Medulla oblongata (tissue), 1 donor: ENCODE measurements at regions not wholly inside any gene's neighbourhood (a gene's known extent, or its start where the extent isn't known, plus 50 kb on each side); places are given as distances from the start of the nearest gene placed in this dataset.

ENCODE experiments used
- DNase-seq: peaks from one replicate; pipeline ENCODE4 v3.0.0-alpha.2; 2015; ENCODE audit errors: extremely low spot score

DNA sequence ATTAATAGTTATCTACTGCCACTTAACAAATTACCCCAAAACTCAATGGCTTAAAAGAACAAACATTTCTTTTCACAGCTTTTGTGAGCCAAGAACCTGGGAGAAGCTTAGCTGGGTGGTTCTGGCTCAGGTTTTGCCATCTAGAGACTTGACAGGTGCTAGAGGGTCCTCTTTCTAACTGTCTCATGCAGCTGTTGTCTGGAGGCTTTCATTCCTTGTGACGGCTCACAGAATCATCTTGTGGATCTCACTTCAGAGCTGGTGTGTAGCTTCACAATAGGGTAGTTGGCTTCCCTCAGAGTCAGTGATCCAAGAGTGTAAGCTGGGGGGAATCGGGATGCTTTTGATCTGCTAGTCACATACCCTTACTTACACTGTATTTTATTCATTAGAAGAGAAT, 81.2 kb upstream of the APC start:
- DNase-seq, result no peak

GRCh38 chr5:112657804-112658203, 79.9 kb upstream of the APC start:
- DNase-seq, result no peak

DNA sequence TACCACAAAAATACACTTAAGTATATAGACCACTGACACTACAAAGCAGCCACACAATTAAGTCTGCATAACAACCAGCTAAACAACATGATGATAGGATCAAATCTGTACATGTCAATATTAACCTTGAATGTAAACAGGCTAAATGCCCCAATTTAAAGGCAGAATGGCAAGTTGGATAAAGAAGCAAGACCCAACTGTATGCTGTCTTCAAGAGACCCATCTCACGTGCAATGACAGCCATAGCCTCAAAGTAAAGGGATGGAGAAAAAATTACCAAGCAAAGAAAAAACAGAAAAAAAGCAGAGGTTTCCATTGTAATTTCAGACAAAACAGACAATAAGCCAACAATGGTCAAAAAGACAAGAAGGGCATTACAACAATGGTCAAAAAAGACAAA, 77.3 kb upstream of the APC start:
- no peak for DNase-seq

- DNase-seq, result no peak
These were observed 74.5 kb upstream of the APC start for GRCh38 chr5:112663146-112663545.

- DNase-seq, result no peak
These were observed 69.7 kb upstream of the APC start for GRCh38 chr5:112668016-112668415.

DNA sequence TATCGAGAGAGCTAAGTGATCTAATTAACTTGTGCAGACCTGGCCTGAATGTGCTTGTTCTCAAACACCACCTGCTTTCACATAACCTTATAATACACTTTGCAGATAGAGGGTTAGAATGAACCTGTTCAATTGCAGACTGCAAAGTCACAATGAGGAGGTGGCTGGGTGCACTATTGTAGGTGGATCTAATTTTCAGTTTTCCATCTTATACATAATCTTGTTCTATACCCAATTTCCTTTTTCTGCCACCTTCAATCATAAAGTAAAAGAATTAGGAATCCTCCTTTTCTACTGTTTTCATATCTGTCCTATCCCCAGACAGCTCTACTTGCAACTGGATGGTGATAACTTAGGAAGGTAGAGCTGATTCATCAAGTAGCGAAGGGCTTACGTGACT, 68.8 kb upstream of the APC start:
- no peak for DNase-seq

DNA sequence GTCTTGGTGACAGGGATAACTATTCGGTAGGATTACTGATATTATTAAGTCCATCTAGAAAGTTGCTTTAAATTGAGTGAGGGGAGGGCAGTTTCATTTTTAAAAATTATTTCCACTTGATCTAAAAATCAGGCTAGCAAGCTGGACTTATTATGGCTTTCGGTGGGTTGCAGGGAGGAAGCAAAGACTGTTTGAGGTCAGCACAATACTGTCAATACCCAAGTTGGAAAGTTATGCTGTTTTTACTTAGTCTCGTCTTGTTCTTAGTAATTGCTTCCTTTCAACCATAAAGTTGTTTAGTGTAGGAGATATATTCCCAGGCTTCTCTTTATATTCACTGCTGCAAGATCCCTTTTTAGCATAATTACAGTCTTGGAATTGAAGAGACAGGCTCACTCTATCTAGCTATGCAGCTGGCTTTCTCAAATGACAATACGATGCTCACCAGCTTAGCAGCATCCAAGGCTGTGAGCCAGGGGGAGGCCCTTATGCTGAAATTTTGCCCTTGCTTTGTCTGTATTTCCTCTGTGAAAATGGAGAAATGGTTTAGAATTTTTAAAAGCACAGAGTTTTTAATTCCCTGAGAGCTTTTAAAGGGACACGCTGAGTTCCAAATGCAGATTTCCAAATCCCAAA, 68.2 kb upstream of the APC start:
- DNase-seq, result peak; percentile 39

DNA sequence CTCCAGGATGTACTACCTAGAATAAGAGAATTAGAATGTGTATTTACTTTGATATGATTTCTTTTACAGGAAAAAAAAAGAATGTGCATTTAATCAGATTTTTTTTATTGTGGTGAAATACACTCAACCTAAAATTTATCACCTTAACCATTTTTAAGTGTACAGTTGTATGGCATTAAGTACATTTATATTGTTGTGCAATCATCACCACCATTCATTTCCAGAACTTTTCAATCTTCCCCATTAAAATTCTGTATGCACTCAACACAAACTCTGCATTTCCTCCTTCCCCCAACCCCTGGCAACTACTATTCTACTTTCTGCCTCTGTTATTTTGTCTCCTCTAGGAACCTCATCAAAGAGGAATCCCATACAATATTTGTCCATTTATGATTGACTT, 66.0 kb upstream of the APC start:
- no peak for DNase-seq

GRCh38 chr5:112681481-112681908, 56.2 kb upstream of the APC start:
- no peak for DNase-seq

DNA sequence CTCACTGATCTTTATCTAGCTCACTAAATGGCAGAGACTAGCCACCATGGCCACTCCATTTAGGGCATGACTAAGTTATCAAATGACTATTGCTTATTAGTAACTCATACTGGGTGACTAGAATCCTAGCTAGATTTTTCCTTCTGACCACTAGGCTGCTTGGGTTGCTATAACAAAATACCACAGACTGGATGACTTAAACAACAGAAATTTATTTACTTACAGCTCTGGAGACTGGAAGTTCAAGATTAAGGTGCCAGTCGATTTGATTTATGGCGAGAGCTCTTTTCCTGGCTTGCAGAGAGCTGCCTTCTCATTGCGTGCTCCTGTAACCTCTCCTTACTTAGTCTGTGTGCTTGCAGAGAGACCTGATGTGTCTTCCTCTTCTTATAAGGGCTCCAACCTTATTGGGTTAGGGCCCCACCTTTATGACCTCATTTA, 55.0 kb upstream of the APC start:
- DNase-seq, result no peak

DNA sequence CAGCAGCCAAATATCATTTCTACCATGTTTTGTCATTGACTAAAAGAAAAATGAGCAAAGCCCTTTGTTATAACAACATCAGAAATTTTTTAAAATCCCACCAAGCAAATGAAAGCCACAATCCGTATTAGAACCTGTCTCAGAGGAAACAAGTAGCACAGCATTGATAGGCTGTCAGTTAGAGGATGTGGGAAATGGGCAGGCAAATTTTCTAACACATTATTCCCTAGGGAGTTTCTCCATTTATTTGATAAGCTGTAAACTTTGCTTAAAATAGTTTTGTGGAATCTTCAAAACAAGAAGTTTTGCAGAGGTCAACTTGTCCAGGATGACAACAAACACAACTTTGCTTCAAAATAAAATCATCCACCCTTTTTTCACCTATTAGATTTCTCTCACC, 53.6 kb upstream of the APC start:
- DNase-seq, result no peak

DNA sequence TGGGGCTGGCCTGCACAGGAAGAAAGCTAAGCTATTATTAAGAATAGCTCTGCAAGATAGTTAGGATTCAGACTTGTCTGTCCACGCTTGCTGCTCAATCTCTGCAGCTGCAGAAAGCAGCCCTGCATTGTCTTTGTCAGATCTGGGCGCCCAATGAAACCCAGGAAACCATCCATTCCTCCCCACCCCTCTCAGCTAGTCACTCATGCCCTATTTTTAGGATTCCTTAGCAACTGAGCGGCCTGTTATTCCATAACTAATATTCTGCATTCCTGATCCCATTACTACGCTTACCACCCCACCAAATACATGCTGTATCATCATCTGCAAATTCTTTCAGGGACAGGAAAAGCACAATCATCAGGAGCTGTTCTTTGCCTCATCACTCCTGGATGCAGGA, 52.9 kb upstream of the APC start:
- DNase-seq, result no peak

GRCh38 chr5:112685386-112685785, 52.3 kb upstream of the APC start:
- DNase-seq, result no peak

DNA sequence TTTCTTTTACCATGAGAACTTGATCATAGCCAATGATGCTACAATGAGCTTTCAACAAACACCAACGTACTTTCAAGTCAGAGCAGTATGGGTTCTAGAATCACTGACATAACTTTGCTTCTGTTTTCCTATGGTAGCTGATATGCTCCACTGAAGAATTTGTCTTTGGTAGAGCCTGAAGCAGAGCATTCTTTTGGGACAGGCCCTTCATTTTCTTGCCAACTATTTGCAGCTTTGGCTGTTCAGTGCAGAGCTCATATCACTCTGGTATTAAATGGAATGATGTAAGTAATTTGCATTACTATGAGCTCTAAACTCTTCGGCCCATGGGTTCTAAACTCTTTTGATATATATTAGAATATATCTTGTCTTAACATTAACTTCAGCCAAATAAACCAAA, 51.8 kb upstream of the APC start:
- no peak for DNase-seq

GRCh38 chr5:112686675-112687074, 51.0 kb upstream of the APC start:
- no peak for DNase-seq

DNA sequence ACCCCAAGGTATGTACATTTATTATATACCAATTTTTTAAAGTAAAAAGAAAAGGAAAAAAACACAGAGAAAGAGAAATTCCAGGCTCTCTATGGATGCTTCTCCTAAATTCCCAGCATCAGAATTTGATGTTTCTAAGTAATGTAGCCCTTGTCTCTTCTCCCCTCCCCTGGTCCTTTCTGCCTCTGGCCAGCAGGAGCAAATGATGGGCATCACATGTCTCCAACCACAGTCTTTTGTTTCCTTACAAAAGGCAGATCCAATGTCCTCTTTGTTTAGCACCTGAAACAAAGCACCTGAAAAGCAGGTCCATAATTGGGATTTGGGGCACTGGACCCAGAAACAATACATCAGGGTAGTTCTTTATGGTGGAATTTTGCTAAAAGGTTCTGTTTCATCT, 50.4 kb upstream of the APC start:
- no peak for DNase-seq
